ENCODE measurements at regions not wholly inside any gene's neighbourhood (a gene's known extent, or its start where the extent isn't known, plus 50 kb on each side); places are given as distances from the start of the nearest gene placed in this dataset.

- DNase-seq: no peak
Observed at GRCh38 chr4:100804576-100805360, 286.9 kb upstream of the EMCN start.

- DNase-seq: no peak
Observed at GRCh38 chr4:100803751-100804150, 285.9 kb upstream of the EMCN start.

DNA sequence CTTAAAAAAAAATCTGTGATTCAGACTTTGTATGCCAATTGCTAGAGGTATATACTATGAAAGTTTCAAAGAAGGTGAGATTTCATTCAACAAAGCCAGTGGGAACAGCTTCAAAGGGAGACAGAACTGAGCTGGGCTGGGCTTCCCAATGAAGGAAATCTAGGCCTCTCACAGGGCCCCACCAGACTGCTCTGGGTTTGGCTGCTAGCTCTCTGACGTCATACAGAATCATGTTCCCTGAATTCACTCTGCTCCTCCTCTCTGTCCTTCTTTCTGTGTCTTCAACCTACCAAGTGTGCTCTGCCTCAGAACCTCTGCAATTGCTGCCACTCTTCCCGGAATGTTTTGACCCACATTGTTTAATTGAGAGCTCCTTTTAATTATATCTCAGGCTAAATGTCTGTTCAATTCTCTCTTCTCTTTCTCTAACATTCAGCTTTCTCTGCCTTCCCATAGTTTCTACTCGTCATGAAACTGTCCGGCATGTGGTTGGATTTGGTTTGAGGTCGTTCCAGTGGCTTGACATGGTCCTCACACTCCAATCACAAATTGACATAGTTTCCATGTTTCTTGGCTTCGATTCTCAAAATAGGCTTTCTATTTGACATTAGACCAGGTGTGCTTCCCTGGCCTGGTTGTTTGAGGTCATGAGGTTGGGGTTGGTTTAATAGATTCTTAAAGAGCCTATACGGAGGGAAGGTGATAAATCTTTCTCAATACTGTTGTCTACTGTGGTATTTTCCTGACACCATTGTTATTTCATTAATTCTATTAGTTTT lies 282.1 kb upstream of the EMCN start:
- no peak for DNase-seq

- no peak for DNase-seq
Observed at GRCh38 chr4:100797791-100798190, 280.0 kb upstream of the EMCN start.

- DNase-seq: no peak
Observed at GRCh38 chr4:100797356-100797755, 279.5 kb upstream of the EMCN start.

- no peak for DNase-seq
Observed at GRCh38 chr4:100796332-100796731, 278.5 kb upstream of the EMCN start.

- DNase-seq: no peak
Observed at GRCh38 chr4:100795581-100795980, 277.8 kb upstream of the EMCN start.

DNA sequence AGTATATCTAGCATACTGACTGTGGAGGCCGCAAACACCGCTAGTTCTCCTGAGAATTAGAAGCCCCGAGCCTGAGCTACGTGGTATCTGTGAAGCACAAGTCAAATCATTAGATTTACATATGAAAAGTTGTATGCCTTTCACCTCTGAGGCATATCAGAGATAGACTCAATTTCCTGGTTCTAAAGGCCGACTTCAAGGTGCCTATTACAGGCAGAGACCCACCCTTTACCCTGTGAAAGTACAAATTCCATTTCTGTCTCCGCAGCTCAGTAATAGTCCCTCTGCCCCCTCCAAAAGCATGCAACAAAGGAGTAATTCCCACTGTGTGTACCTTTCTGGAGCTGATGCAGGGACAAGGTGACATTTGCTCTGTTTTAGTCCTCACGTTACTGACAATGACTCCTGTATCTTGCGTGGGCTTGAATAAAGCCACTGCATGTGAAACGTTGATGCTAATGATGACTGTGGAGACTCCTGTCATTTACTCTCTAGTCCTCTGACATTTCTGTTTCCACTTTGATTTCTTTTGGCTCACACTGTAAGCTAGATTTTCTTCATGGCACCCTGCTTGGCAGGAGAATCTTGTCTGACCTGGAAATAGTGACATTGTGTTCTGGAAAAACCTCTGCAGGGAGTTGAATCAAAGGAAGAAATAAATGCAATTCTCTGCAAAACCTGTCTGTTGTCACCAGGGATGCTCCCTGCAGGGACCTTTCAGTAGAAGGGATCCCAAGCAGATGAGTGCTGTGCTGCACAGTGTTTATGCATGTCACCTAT lies 273.2 kb upstream of the EMCN start:
- no peak for DNase-seq

GRCh38 chr4:100789991-100790390 lies 272.2 kb upstream of the EMCN start:
- DNase-seq: no peak

- no peak for DNase-seq
Observed at GRCh38 chr4:100786481-100786880, 268.7 kb upstream of the EMCN start.

DNA sequence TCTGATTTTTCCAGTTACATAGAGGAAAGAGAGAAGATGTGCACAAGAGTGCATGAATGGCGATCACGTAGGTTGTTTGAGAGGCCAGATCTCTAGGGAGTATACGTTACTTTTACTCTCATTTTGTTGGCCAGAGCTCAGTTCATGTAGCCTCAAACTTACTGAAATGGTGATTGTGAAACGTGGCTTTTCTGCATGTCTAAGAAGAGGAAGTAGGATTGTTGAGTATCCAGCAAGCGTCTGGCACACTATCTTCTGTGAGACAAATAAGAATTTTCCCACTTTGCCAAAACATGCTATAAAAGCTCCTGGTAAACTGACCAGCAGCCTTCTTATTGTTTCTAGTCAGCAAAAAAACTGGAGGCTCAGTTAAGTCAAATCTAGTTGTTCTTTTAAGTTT lies 264.5 kb upstream of the EMCN start:
- no peak for DNase-seq

DNA sequence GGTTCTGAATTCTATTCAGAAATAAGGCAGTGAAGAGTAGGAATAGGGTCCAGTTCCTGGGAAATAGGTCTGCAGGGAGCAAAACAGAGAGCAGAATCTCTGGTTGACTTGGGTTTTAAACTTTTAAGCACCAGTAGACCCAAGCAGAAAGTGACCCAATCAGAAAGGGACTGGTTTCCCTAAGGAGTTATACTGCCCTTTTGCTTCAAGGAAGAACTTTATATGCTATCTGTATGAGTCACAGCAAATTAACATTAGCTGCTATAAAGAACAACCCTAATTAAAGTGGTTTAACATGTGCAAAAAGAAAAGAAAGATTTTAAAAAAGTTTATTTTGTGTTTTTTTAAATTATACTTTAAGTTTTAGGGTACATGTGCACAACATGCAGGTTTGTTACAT lies 263.6 kb upstream of the EMCN start:
- DNase-seq: no peak

DNA sequence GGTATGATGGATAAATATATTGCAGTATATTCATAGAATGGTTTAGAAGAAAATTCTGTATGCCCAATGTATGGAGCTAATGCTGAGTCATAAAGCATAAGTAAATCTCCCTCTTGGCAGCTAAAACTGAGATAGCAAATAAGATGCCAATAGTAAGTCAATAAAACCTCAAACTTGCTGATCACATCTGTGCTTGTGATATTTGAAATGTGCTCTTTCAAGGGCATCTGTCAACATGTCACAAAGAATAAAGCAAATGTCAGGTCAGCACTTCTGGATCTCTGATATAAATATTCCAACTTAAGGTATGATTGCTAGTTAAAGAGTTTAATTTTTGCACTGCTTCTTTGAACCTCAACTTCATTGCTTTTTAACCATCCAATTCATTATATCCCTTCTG lies 262.3 kb upstream of the EMCN start:
- DNase-seq: no peak

DNA sequence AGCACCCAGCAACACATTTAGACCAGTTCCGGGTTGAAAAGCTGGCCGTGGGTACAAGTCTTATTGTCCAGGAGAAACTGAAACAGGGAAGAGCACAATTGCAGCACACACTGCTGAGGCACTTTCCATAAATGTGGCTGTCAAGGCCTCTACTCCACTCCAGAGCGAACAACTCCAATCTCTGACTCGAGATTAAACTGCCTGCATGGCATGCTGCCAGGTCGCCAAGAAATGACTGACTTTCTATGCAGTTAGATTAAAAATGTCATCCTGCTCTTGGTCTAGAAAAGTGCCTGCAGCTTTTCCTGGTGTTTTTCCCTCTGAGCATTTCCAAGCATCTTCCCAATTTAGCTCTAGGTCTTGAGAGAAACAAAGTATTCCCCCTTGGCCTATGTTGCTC lies 260.6 kb upstream of the EMCN start:
- no peak for DNase-seq

DNA sequence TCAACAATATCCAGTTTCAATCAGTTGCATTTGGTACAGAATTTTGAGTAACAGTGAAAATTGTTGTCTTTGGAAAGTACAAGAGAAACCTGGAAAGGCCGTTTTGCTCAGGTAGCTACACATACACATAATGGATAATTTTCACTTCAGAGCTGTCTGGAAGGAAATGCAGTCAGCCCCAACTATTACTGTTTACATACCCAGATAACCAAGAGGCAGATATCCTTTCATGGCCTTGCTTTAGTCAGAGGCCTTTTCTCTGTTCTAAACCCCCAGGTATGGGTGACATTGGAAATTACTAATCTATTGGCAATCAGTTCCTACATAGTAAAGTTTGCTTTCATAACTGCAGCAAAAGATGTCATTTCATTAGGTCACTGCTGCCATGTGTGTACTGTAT lies 244.9 kb upstream of the EMCN start:
- DNase-seq: no peak

DNA sequence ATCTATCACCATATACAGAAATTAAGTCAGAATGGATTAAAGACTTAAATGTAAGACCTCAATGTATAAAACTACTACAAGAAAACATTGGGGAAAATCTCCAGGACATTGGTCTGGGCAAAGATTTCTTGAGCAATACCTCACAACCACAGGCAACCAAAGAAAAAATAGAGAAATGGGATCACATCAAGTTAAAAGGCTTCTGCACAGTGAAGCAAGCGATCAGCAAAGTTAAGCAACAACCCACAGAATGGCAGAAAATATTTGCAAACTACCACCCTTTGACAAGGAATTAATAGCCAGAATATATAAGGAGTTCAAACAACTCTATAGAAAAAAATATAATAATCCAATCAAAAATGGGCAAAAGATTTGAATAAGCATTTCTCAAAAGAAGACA lies 236.9 kb upstream of the EMCN start:
- DNase-seq: no peak

DNA sequence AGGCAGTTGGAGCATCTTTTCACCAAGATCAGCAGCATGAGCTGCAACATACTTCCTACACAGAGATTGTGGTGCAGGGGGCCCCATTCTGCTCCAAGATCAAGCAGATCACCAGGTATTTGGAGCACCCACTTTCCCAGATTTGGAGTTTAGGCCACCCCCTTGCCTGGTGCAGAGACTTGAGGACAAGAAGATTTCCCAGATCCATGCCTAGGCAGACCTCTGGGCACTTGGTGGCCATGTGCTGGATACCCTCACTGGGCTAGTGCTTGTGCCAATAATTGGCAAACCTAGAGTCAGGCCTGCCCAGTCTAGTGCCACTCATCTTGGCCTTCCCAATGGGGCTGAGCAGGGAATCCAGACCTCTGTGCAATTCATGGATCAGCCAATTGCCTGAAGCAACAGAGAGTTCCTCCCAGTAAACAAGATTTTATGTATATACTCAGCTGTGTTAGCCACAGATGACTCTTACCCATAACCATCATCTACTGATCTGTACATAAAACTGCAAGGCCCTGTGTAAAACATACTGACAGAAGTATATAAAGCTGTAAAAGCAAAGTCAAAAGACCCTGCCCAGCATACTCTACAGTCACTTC lies 228.4 kb upstream of the EMCN start:
- no peak for DNase-seq

GRCh38 chr4:100742045-100742444 lies 224.2 kb upstream of the EMCN start:
- DNase-seq: no peak

DNA sequence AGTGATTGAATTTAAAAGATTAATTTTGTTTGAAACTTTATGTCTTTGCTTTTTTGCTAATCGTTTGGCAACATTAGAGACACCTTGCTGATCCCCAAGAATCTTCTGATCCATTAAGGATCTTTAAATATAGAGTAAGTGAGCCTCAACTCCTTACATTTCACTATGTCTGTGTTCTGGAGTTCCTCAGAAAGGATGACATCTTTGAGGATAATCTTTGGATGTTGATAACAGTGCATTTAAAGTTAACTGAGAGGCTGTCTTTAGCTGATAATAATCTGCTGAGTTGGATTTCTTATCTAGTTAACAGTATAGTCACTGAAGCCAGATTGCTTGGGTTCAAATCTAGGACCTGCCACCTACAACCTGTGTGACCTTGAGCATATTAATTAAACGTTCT lies 221.6 kb upstream of the EMCN start:
- DNase-seq: no peak

GRCh38 chr4:100738196-100739165 lies 220.7 kb upstream of the EMCN start:
- DNase-seq: no peak

All from amygdala (tissue), 56 donors.